ENCODE measurements at regions not wholly inside any gene's neighbourhood (a gene's known extent, or its start where the extent isn't known, plus 50 kb on each side); places are given as distances from the start of the nearest gene placed in this dataset.
"Not testable (repeated sequence)": the region's sequence is repeated elsewhere in the genome, so short reads cannot be mapped to it uniquely, and the experiment has no call there.

DNA sequence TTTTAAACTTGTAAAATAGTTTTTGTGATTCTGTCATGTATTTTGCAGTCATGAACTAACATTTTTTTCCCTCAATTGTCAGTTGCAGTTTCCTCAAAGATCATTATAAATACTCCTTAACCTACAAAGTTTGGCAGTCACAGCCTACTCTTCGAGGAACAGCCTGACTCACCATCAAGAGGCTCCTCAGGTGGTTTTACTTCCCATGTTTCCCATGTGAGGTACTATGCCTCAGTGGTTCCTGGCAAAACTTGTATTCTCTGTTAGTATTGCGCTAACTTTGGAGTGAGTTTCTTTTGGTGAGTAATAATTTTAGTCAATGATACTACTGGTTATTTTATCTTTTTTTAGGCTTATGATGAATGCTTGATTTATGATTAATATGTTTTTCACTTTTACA, 513.7 kb downstream of the SPATA31A6 start:
- TF ChIP-seq, protein P1, sequence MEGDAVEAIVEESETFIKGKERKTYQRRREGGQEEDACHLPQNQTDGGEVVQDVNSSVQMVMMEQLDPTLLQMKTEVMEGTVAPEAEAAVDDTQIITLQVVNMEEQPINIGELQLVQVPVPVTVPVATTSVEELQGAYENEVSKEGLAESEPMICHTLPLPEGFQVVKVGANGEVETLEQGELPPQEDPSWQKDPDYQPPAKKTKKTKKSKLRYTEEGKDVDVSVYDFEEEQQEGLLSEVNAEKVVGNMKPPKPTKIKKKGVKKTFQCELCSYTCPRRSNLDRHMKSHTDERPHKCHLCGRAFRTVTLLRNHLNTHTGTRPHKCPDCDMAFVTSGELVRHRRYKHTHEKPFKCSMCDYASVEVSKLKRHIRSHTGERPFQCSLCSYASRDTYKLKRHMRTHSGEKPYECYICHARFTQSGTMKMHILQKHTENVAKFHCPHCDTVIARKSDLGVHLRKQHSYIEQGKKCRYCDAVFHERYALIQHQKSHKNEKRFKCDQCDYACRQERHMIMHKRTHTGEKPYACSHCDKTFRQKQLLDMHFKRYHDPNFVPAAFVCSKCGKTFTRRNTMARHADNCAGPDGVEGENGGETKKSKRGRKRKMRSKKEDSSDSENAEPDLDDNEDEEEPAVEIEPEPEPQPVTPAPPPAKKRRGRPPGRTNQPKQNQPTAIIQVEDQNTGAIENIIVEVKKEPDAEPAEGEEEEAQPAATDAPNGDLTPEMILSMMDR (IDR thresholded peaks at IDR 0.05), result not testable (repeated sequence)
- not testable (repeated sequence) for TF ChIP-seq POLR2A (IDR thresholded peaks at IDR 0.05)
